Neural crest cell (in vitro differentiated cells): ENCODE measurements at regions not wholly inside any gene's neighbourhood (a gene's known extent, or its start where the extent isn't known, plus 50 kb on each side); places are given as distances from the start of the nearest gene placed in this dataset.

Experiments used
- DNase-seq: peaks from one replicate; pipeline ENCODE4 v3.0.0; 2021; ENCODE audit warnings: low read depth, mixed read lengths, low spot score
- H3K27ac Mint-ChIP-seq: one replicate; pipeline ENCODE4 v1.8.0; 2021; ENCODE audit warnings: mild to moderate bottlenecking, mixed read lengths; ENCODE audit not compliant: unreplicated experiment
- H3K27me3 Mint-ChIP-seq: 2 replicates; pipeline ENCODE4 v1.8.0; 2021; ENCODE audit warnings: low read depth, mild to moderate bottlenecking, mixed read lengths
- H3K36me3 Mint-ChIP-seq: 2 replicates; pipeline ENCODE4 v1.8.0; 2021; ENCODE audit warnings: low read depth, mild to moderate bottlenecking, mixed read lengths
- H3K4me1 Mint-ChIP-seq: 2 replicates; pipeline ENCODE4 v1.8.0; 2021; ENCODE audit warnings: mixed read lengths
- H3K4me3 Mint-ChIP-seq: one replicate; pipeline ENCODE4 v1.8.0; 2021; ENCODE audit warnings: mild to moderate bottlenecking, mixed read lengths
- H3K9me3 Mint-ChIP-seq: 2 replicates; pipeline ENCODE4 v1.8.0; 2021; ENCODE audit warnings: mixed read lengths
- TF ChIP-seq, protein P1 (sequence below): fragments of 200-600 bp; sonication (generic); conservative IDR thresholded peaks from 2 replicates; pipeline ENCODE4 v1.5.0; 2021; ENCODE audit warnings: antibody characterized with exemption, mild to moderate bottlenecking

DNA sequence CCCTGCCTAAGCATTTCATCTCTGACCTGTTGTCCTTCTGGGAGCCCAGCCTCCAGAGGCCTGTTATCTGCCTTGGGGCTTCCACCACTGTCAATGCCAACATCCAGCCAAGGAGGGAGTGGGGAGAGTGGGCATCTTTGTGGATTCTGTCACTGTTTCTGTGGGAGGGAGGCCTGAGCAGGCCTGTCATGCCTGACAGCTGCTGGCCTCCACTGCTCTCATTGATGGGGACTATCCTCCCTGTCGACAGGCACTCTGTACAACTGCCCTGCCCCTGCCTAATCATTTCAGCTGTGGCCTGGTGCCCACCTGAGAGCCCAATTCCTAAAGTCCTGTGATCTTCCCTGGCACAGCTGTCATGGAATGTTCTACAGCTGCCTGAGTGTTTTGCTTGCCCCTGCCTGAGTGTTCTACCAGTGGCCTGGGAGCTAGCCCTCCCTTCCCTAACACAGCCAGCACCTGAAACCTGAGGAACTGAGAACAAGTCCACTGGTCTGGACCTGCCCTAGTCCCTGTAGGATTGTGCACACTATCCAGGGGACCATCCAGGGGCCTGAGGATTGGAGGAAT is 145.3 kb downstream of the FAM83B start:
- Mint-ChIP-seq H3K4me3 (no peak overlapping the region), H3K27ac (no peak overlapping the region)
- TF ChIP-seq, protein P1, sequence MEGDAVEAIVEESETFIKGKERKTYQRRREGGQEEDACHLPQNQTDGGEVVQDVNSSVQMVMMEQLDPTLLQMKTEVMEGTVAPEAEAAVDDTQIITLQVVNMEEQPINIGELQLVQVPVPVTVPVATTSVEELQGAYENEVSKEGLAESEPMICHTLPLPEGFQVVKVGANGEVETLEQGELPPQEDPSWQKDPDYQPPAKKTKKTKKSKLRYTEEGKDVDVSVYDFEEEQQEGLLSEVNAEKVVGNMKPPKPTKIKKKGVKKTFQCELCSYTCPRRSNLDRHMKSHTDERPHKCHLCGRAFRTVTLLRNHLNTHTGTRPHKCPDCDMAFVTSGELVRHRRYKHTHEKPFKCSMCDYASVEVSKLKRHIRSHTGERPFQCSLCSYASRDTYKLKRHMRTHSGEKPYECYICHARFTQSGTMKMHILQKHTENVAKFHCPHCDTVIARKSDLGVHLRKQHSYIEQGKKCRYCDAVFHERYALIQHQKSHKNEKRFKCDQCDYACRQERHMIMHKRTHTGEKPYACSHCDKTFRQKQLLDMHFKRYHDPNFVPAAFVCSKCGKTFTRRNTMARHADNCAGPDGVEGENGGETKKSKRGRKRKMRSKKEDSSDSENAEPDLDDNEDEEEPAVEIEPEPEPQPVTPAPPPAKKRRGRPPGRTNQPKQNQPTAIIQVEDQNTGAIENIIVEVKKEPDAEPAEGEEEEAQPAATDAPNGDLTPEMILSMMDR: no peak

DNA sequence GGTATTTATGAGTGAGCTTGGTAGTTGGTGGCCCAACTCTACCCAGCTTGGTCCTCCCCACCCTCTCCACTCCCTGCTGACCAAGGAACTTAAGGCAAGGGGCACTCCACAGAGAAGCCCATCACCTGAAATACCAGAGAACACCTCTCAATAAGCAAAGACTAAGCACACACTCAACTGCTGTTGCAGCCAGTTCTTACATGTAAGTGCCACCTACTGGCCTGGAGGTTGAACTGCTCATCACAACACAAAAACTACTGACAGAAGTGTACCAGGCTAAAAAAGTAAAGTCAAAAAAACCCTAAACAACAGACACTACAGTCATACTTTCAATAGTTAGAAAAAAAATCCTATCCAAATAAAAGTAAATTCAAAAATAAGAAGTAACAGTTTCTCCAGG is 146.2 kb downstream of the FAM83B start:
- Mint-ChIP-seq H3K4me3 (no peak overlapping the region), H3K4me1 (no peaks in the 10 kb centered on the region)

More for the DNA sequence above, 145.3 kb downstream of the FAM83B start:
- peaks cover 8% of the 10 kb centered on the region for H3K9me3 Mint-ChIP-seq
- H3K4me1 Mint-ChIP-seq: no peaks in the 10 kb centered on the region
- H3K27me3 Mint-ChIP-seq: no peaks in the 10 kb centered on the region
- H3K36me3 Mint-ChIP-seq: no peaks in the 10 kb centered on the region
- DNase-seq: no peak

DNA sequence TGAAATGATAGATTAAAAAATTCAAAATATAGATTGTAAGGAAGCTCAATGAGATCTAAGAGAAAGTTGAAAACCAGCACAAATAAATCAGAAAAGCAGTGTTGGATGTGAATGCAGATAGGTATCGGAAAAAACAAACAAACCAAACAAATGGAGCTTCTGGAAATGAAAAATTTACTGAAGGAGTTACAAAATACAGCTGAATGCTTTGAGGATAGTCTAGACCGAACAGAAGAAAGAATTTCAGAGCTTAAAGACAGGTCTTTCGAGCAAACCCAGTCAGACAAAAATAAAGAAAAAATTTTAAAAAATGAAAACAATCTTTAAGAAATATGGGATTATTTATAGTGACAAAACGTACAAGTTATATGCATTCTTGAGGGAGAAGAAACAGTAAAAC is 146.7 kb downstream of the FAM83B start:
- H3K27ac Mint-ChIP-seq: no peak overlapping the region
- DNase-seq: no peak
- no peaks in the 10 kb centered on the region for H3K27me3 Mint-ChIP-seq
- H3K36me3 Mint-ChIP-seq: no peaks in the 10 kb centered on the region
- no peaks in the 10 kb centered on the region for H3K4me1 Mint-ChIP-seq
- H3K4me3 Mint-ChIP-seq: no peak overlapping the region
- TF ChIP-seq, protein P1: no peak
- peaks cover 2% of the 10 kb centered on the region for H3K9me3 Mint-ChIP-seq

More for the DNA sequence above, 146.2 kb downstream of the FAM83B start:
- no peaks in the 10 kb centered on the region for H3K27me3 Mint-ChIP-seq
- DNase-seq: no peak
- H3K27ac Mint-ChIP-seq: no peak overlapping the region
- TF ChIP-seq, protein P1: peak; percentile 59
- H3K9me3 Mint-ChIP-seq: peaks cover 4% of the 10 kb centered on the region
- no peaks in the 10 kb centered on the region for H3K36me3 Mint-ChIP-seq

DNA sequence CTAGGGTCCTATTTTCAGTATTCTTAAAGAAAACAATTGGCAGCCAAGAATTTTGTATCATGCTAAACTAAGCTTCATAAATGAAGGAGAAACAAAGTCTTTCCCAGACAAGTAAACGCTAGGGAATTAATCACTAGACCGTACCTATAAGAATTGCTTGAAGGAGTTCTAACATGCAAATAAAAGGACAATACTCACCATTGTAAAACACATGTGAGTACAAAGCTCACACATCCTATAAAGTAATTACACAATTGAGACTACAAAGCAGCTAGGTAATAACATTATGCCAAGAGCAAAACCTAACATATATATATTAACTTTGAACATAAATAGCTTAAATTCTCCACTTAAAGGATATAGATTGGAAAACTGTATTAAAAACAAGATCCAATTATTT is 147.4 kb downstream of the FAM83B start:
- no peak for DNase-seq
- no peak overlapping the region for H3K27ac Mint-ChIP-seq
- H3K4me1 Mint-ChIP-seq: no peaks in the 10 kb centered on the region
- no peaks in the 10 kb centered on the region for H3K36me3 Mint-ChIP-seq
- no peaks in the 10 kb centered on the region for H3K27me3 Mint-ChIP-seq
- H3K9me3 Mint-ChIP-seq: peaks cover 2% of the 10 kb centered on the region
- no peak overlapping the region for H3K4me3 Mint-ChIP-seq
- TF ChIP-seq, protein P1: no peak

DNA sequence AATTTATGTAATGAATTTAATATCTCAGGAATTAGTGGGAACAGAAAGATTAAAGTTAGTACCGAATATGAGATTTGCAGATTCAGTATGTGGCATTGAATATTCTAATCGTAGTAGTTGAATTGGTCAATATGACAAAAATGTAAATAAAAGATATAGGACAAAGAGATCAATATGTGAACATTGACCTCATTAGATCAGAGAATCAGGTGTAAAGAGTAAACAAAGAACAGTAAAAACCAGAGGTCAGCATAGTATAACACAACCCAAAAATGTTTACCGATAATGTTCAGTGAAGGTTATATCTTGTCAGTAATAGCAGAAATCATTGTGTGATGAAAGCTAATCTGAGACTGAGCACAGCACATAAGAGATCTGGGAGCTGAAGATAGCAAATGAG is 152.0 kb downstream of the FAM83B start:
- Mint-ChIP-seq H3K27me3 (no peaks in the 10 kb centered on the region), H3K4me1 (no peaks in the 10 kb centered on the region), H3K36me3 (no peaks in the 10 kb centered on the region), H3K27ac (no peak overlapping the region), H3K4me3 (no peak overlapping the region), H3K9me3 (peaks cover under 1% of the 10 kb centered on the region)
- TF ChIP-seq, protein P1: no peak
- DNase-seq: no peak
